Left ventricle myocardium inferior (tissue), 1 donor: ENCODE measurements at regions not wholly inside any gene's neighbourhood (a gene's known extent, or its start where the extent isn't known, plus 50 kb on each side); places are given as distances from the start of the nearest gene placed in this dataset.

ENCODE experiments used
- DNase-seq: peaks from one replicate; pipeline ENCODE4 v3.0.0-alpha.2; 2020
- H3K27ac ChIP-seq: fragments of 200-600 bp; replicated peaks from 2 replicates; pipeline ENCODE4 v1.8.0; 2021
- H3K27me3 ChIP-seq: fragments of 200-600 bp; 2 replicates; pipeline ENCODE4 v1.8.0; 2021; ENCODE audit warnings: low read depth
- H3K36me3 ChIP-seq: fragments of 200-600 bp; 2 replicates; pipeline ENCODE4 v1.8.0; 2021
- H3K4me1 ChIP-seq: fragments of 200-600 bp; 2 replicates; pipeline ENCODE4 v1.8.0; 2021
- H3K4me3 ChIP-seq: fragments of 200-600 bp; 2 replicates; pipeline ENCODE4 v1.8.0; 2021; ENCODE audit warnings: mild to moderate bottlenecking, moderate library complexity
- H3K9me3 ChIP-seq: fragments of 200-600 bp; replicated peaks from 2 replicates; pipeline ENCODE4 v1.8.0; 2021
- intact Hi-C: fragments of 100-400 bp; cut with micrococcal nuclease; formaldehyde crosslinking; loops from one replicate; pipeline ENCODE4 v1.11.0; 2022
- TF ChIP-seq, protein P1 (sequence below): fragments of 200-600 bp; IDR thresholded peaks from 2 replicates; pipeline ENCODE4 v1.8.0; 2021; ENCODE audit warnings: antibody characterized with exemption, mild to moderate bottlenecking, borderline replicate concordance
- donor health status: DM: no; HTN: yes; CAD: no; lungs with severe emphysema.

DNA sequence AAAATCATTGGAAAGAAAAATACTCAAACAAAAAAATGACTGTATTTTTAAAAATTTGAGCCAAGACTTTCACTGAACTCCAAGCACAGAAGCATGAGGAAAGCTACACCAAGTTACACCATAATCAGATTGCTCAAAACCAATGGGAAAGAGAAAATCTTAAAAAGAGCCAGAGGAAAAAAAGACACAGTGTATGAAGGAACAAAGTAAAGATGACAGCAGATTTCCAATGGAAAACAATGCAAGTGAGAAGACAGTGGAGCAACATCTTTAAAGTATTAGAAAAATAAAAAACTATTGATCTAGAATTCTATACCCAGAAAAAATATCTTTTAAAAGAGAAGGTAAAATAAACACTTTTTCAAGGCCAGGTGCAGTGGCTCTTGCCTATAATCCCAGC lies 147.8 kb upstream of the ZBTB40 start:
- TF ChIP-seq, protein P1, sequence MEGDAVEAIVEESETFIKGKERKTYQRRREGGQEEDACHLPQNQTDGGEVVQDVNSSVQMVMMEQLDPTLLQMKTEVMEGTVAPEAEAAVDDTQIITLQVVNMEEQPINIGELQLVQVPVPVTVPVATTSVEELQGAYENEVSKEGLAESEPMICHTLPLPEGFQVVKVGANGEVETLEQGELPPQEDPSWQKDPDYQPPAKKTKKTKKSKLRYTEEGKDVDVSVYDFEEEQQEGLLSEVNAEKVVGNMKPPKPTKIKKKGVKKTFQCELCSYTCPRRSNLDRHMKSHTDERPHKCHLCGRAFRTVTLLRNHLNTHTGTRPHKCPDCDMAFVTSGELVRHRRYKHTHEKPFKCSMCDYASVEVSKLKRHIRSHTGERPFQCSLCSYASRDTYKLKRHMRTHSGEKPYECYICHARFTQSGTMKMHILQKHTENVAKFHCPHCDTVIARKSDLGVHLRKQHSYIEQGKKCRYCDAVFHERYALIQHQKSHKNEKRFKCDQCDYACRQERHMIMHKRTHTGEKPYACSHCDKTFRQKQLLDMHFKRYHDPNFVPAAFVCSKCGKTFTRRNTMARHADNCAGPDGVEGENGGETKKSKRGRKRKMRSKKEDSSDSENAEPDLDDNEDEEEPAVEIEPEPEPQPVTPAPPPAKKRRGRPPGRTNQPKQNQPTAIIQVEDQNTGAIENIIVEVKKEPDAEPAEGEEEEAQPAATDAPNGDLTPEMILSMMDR = no peak
- H3K36me3 ChIP-seq = no peaks in the 10 kb centered on the region
- H3K4me3 ChIP-seq = no peak overlapping the region
- no peaks in the 10 kb centered on the region for H3K4me1 ChIP-seq
- no peak for DNase-seq
- no peak overlapping the region for H3K27ac ChIP-seq
- peaks cover 29% of the 10 kb centered on the region for H3K9me3 ChIP-seq
- intact Hi-C loops = no loop called here
- H3K27me3 ChIP-seq = peaks cover 42% of the 10 kb centered on the region

DNA sequence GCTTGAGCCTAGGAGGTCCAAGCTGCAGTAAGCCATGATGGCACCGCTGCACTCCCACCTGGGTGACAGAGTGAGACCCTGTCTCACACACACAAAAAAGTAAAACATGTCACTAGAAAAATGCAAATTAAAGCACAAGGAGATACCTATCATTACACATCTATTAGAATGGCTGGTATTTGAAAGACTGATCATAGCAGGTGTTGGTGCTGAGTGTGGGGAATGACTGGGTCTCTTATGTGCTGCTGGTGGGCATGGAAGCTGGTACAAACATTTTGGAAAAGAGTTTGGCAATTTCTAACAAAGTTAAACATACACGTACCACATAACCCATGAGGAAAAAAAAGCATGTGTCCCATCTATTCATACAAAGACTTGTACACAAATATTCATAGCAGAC lies 142.1 kb upstream of the ZBTB40 start:
- DNase-seq = no peak
- no peaks in the 10 kb centered on the region for H3K4me1 ChIP-seq
- no peak overlapping the region for H3K27ac ChIP-seq
- intact Hi-C loops = no loop called here
- no peaks in the 10 kb centered on the region for H3K36me3 ChIP-seq
- peaks cover 15% of the 10 kb centered on the region for H3K9me3 ChIP-seq
- H3K27me3 ChIP-seq = peaks cover 72% of the 10 kb centered on the region
- TF ChIP-seq, protein P1 = no peak
- H3K4me3 ChIP-seq = no peak overlapping the region

DNA sequence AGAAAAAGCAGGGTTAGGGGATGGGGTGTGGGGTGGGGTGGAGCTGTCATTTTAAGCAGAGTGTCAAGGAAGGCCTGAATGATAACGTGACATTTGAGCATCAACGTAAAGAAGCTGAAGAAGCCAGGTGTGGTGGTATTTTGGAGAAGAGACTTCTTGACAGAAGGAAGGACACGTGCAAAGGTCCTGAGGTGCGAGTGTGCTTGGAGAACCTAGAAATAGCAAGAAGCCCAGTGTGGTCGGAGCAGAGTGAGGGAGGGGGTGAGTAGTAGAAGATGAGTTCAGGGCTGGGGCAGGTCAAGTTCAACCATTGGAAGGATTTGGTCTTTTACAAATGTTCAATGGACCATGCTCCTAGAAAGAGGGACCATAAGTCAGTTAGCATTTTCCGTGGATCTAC lies 140.2 kb upstream of the ZBTB40 start:
- peaks cover 72% of the 10 kb centered on the region for H3K27me3 ChIP-seq
- intact Hi-C loops = no loop called here
- no peak overlapping the region for H3K4me3 ChIP-seq
- H3K36me3 ChIP-seq = no peaks in the 10 kb centered on the region
- peaks cover 15% of the 10 kb centered on the region for H3K9me3 ChIP-seq
- no peak overlapping the region for H3K27ac ChIP-seq
- no peaks in the 10 kb centered on the region for H3K4me1 ChIP-seq
- TF ChIP-seq, protein P1 = no peak
- DNase-seq = no peak

DNA sequence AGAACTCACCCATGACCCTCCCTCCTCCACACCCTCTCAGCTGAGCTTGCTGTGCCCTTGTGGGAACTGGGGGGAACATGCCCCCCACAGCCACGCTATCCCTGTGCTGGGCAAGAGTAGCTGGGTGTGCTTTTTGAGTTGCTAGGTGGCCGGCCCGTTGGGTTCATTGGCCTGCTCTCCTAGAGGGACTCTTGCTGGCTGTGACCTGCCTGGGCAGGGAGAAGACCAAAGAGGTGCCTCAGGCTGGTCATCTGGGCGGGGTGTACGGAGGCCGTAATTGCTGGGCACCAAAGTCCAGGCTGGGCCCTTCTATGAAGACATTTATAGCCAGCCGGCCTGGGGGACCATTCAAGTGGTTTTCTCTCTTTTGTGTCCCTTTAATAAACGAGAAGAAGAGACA lies 138.3 kb upstream of the ZBTB40 start:
- TF ChIP-seq, protein P1 = no peak

DNA sequence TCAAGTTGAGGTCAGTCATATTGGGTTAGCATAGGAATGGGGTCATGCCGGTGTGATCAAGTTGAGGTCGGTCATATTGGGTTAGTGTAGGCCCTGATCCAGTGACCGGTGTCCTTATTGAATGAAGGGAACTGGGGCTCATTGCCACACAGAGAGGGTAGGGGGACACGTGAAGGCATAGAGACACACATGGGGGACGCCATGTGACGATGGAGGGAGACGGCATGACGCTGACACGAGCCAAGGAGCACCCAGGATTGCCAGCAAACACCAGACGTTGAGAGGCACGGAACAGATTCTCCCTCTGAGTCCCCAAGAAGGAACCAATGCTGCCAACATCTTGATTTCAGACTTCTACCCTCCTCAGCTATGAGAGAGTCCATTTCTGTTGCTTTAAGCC lies 136.9 kb upstream of the ZBTB40 start:
- intact Hi-C loops = no loop called here
- H3K4me1 ChIP-seq = no peaks in the 10 kb centered on the region
- peaks cover 93% of the 10 kb centered on the region for H3K27me3 ChIP-seq
- H3K4me3 ChIP-seq = no peak overlapping the region
- no peak overlapping the region for H3K27ac ChIP-seq
- DNase-seq = no peak
- TF ChIP-seq, protein P1 = no peak
- H3K9me3 ChIP-seq = peaks cover 1% of the 10 kb centered on the region
- H3K36me3 ChIP-seq = no peaks in the 10 kb centered on the region

More for the DNA sequence above, 138.3 kb upstream of the ZBTB40 start:
- DNase-seq = no peak
- H3K9me3 ChIP-seq = peaks cover 10% of the 10 kb centered on the region
- no peak overlapping the region for H3K27ac ChIP-seq
- no peak overlapping the region for H3K4me3 ChIP-seq
- H3K4me1 ChIP-seq = no peaks in the 10 kb centered on the region
- intact Hi-C loops = no loop called here
- no peaks in the 10 kb centered on the region for H3K36me3 ChIP-seq
- H3K27me3 ChIP-seq = peaks cover 90% of the 10 kb centered on the region
